Activated CD4-positive, alpha-beta T cell treated with anti-CD3 and anti-CD28 coated beads, Interleukin-10, Interleukin-2, amounts not matched to agents 100 ng/mL and 50 ng/mL, durations not matched to agents 16 hours and 8 hours (primary cell): ENCODE measurements at regions not wholly inside any gene's neighbourhood (a gene's known extent, or its start where the extent isn't known, plus 50 kb on each side); places are given as distances from the start of the nearest gene placed in this dataset.
"Not testable (repeated sequence)": the region's sequence is repeated elsewhere in the genome, so short reads cannot be mapped to it uniquely, and the experiment has no call there.

ENCODE experiments used
- DNase-seq: peaks from one replicate; pipeline ENCODE4 v3.0.0-alpha.2; 2020

GRCh38 chr12:42908712-42909111 lies 319.2 kb upstream of the PRICKLE1 start:
- no peak for DNase-seq

- DNase-seq: not testable (repeated sequence)
Measured at GRCh38 chr12:42906801-42907200, 317.3 kb upstream of the PRICKLE1 start.

GRCh38 chr12:42905419-42905705 lies 315.8 kb upstream of the PRICKLE1 start:
- no peak for DNase-seq

GRCh38 chr12:42904683-42905418 lies 315.3 kb upstream of the PRICKLE1 start:
- no peak for DNase-seq

GRCh38 chr12:42903736-42904135 lies 314.2 kb upstream of the PRICKLE1 start:
- DNase-seq: no peak

GRCh38 chr12:42902001-42902400 lies 312.5 kb upstream of the PRICKLE1 start:
- no peak for DNase-seq

GRCh38 chr12:42893803-42894202 lies 304.3 kb upstream of the PRICKLE1 start:
- no peak for DNase-seq

GRCh38 chr12:42892702-42893551 lies 303.4 kb upstream of the PRICKLE1 start:
- DNase-seq: no peak

GRCh38 chr12:42887657-42888056 lies 298.1 kb upstream of the PRICKLE1 start:
- DNase-seq: no peak

- no peak for DNase-seq
Measured at GRCh38 chr12:42886160-42886559, 296.6 kb upstream of the PRICKLE1 start.

- DNase-seq: no peak
Measured at GRCh38 chr12:42885677-42886076, 296.1 kb upstream of the PRICKLE1 start.

- no peak for DNase-seq
Measured at GRCh38 chr12:42884116-42884515, 294.6 kb upstream of the PRICKLE1 start.

- DNase-seq: no peak
Measured at GRCh38 chr12:42873401-42873800, 283.9 kb upstream of the PRICKLE1 start.

- DNase-seq: no peak
Measured at GRCh38 chr12:42871816-42872215, 282.3 kb upstream of the PRICKLE1 start.

- DNase-seq: no peak
Measured at GRCh38 chr12:42868291-42868690, 278.7 kb upstream of the PRICKLE1 start.

- DNase-seq: no peak
Measured at GRCh38 chr12:42865282-42865681, 275.7 kb upstream of the PRICKLE1 start.

GRCh38 chr12:42862055-42862454 lies 272.5 kb upstream of the PRICKLE1 start:
- DNase-seq: no peak

- DNase-seq: not testable (repeated sequence)
Measured at GRCh38 chr12:42860331-42860730, 270.8 kb upstream of the PRICKLE1 start.

- no peak for DNase-seq
Measured at GRCh38 chr12:42859612-42860011, 270.1 kb upstream of the PRICKLE1 start.

- no peak for DNase-seq
Measured at GRCh38 chr12:42857106-42857505, 267.6 kb upstream of the PRICKLE1 start.

GRCh38 chr12:42855362-42855950 lies 265.9 kb upstream of the PRICKLE1 start:
- DNase-seq: no peak

- no peak for DNase-seq
Measured at GRCh38 chr12:42854826-42855225, 265.3 kb upstream of the PRICKLE1 start.

- DNase-seq: no peak
Measured at GRCh38 chr12:42854208-42854607, 264.7 kb upstream of the PRICKLE1 start.
